ENCODE measurements at regions not wholly inside any gene's neighbourhood (a gene's known extent, or its start where the extent isn't known, plus 50 kb on each side); places are given as distances from the start of the nearest gene placed in this dataset.

DNA sequence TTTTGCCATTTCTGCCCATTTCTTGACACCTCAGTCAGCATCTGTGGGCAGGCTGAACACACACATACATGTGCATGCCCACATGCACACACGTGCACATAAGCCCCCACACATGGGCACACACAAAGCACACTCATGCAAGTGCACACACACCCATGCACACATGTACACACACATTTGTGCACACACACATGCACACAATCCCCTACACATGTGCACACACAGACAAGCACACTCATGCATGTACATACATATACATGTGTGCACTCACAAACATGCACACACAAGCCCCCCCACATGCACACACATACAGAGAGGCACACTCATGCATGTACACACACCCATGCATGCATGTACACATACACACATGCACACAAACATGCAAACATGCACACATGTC is 83.5 kb upstream of the ACTRT2 start (continued):
- TF ChIP-seq, protein P1, sequence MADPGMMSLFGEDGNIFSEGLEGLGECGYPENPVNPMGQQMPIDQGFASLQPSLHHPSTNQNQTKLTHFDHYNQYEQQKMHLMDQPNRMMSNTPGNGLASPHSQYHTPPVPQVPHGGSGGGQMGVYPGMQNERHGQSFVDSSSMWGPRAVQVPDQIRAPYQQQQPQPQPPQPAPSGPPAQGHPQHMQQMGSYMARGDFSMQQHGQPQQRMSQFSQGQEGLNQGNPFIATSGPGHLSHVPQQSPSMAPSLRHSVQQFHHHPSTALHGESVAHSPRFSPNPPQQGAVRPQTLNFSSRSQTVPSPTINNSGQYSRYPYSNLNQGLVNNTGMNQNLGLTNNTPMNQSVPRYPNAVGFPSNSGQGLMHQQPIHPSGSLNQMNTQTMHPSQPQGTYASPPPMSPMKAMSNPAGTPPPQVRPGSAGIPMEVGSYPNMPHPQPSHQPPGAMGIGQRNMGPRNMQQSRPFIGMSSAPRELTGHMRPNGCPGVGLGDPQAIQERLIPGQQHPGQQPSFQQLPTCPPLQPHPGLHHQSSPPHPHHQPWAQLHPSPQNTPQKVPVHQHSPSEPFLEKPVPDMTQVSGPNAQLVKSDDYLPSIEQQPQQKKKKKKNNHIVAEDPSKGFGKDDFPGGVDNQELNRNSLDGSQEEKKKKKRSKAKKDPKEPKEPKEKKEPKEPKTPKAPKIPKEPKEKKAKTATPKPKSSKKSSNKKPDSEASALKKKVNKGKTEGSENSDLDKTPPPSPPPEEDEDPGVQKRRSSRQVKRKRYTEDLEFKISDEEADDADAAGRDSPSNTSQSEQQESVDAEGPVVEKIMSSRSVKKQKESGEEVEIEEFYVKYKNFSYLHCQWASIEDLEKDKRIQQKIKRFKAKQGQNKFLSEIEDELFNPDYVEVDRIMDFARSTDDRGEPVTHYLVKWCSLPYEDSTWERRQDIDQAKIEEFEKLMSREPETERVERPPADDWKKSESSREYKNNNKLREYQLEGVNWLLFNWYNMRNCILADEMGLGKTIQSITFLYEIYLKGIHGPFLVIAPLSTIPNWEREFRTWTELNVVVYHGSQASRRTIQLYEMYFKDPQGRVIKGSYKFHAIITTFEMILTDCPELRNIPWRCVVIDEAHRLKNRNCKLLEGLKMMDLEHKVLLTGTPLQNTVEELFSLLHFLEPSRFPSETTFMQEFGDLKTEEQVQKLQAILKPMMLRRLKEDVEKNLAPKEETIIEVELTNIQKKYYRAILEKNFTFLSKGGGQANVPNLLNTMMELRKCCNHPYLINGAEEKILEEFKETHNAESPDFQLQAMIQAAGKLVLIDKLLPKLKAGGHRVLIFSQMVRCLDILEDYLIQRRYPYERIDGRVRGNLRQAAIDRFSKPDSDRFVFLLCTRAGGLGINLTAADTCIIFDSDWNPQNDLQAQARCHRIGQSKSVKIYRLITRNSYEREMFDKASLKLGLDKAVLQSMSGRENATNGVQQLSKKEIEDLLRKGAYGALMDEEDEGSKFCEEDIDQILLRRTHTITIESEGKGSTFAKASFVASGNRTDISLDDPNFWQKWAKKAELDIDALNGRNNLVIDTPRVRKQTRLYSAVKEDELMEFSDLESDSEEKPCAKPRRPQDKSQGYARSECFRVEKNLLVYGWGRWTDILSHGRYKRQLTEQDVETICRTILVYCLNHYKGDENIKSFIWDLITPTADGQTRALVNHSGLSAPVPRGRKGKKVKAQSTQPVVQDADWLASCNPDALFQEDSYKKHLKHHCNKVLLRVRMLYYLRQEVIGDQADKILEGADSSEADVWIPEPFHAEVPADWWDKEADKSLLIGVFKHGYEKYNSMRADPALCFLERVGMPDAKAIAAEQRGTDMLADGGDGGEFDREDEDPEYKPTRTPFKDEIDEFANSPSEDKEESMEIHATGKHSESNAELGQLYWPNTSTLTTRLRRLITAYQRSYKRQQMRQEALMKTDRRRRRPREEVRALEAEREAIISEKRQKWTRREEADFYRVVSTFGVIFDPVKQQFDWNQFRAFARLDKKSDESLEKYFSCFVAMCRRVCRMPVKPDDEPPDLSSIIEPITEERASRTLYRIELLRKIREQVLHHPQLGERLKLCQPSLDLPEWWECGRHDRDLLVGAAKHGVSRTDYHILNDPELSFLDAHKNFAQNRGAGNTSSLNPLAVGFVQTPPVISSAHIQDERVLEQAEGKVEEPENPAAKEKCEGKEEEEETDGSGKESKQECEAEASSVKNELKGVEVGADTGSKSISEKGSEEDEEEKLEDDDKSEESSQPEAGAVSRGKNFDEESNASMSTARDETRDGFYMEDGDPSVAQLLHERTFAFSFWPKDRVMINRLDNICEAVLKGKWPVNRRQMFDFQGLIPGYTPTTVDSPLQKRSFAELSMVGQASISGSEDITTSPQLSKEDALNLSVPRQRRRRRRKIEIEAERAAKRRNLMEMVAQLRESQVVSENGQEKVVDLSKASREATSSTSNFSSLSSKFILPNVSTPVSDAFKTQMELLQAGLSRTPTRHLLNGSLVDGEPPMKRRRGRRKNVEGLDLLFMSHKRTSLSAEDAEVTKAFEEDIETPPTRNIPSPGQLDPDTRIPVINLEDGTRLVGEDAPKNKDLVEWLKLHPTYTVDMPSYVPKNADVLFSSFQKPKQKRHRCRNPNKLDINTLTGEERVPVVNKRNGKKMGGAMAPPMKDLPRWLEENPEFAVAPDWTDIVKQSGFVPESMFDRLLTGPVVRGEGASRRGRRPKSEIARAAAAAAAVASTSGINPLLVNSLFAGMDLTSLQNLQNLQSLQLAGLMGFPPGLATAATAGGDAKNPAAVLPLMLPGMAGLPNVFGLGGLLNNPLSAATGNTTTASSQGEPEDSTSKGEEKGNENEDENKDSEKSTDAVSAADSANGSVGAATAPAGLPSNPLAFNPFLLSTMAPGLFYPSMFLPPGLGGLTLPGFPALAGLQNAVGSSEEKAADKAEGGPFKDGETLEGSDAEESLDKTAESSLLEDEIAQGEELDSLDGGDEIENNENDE (IDR thresholded peaks at IDR 0.05; ENCODE audit: insufficient replicate concordance, low read length), result no peak
- TF ChIP-seq, protein P2, sequence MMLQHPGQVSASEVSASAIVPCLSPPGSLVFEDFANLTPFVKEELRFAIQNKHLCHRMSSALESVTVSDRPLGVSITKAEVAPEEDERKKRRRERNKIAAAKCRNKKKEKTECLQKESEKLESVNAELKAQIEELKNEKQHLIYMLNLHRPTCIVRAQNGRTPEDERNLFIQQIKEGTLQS (IDR thresholded peaks at IDR 0.05; ENCODE audit: insufficient read depth, low read depth, low read length), result no peak
- TF ChIP-seq, protein P3, sequence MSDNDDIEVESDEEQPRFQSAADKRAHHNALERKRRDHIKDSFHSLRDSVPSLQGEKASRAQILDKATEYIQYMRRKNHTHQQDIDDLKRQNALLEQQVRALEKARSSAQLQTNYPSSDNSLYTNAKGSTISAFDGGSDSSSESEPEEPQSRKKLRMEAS (IDR thresholded peaks at IDR 0.05), result no peak
- TF ChIP-seq RNF2 (IDR thresholded peaks at IDR 0.05; ENCODE audit: borderline replicate concordance, low read depth, low read length, missing control alignments, poor library complexity, severe bottlenecking), result no peak
